Cardiac muscle cell (in vitro differentiated cells and primary cell): ENCODE measurements at regions not wholly inside any gene's neighbourhood (a gene's known extent, or its start where the extent isn't known, plus 50 kb on each side); places are given as distances from the start of the nearest gene placed in this dataset.

Experiments used
- DNase-seq, 2 donors: peaks; one replicate each; pipeline versions ENCODE4 v3.0.0 to v3.0.0-alpha.2; 2010 to 2017; ENCODE audit warnings: low read depth in 1 of 2, low spot score in 1 of 2
- H3K27ac ChIP-seq: fragments of 200-600 bp; sonication (generic); 2 replicates; pipeline ENCODE4 v1.5.1; 2016
- H3K27me3 ChIP-seq: fragments of 200-600 bp; sonication (generic); 2 replicates; pipeline ENCODE4 v1.6.0; 2016; ENCODE audit warnings: control low read depth
- H3K36me3 ChIP-seq: fragments of 200-600 bp; sonication (generic); 2 replicates; pipeline ENCODE4 v1.5.1; 2016; ENCODE audit warnings: control low read depth
- H3K4me1 ChIP-seq: fragments of 200-600 bp; sonication (generic); 2 replicates; pipeline ENCODE4 v1.8.1; 2017; ENCODE audit warnings: low read depth, mild to moderate bottlenecking, mixed run types
- H3K4me3 ChIP-seq: fragments of 200-600 bp; sonication (generic); 2 replicates; pipeline ENCODE4 v1.5.1; 2016; ENCODE audit warnings: mild to moderate bottlenecking
- H3K9me3 ChIP-seq: fragments of 200-600 bp; sonication (generic); 2 replicates; pipeline ENCODE4 v1.5.1; 2017; ENCODE audit warnings: low read depth, mild to moderate bottlenecking, control low read depth
- TF ChIP-seq, protein P1 (sequence below): IDR thresholded peaks from 2 replicates; pipeline ENCODE4 v1.5.1; 2012; ENCODE audit warnings: low read depth, mild to moderate bottlenecking, low read length

DNA sequence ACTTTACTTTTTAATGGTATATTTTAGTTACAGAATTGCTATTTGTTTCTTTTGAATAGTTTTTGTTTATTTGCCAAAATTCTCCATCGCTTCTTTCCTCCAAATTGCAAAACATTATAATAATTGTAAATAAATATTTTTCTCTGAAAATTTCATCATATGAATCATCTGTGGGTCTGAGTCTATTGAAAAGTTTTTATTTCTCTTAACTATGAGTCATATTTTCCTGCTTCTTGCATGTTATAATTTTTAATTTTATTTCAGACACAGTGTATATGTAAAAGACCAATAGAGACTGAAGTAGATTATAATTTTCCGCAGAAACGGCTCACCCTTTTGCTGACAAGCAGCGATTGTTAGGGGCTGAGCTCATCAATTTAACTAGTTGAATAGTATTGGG lies 279.1 kb upstream of the IL12B start:
- no peak for DNase-seq
- H3K4me1 ChIP-seq: peaks cover 14% of the 10 kb centered on the region
- TF ChIP-seq, protein P1, sequence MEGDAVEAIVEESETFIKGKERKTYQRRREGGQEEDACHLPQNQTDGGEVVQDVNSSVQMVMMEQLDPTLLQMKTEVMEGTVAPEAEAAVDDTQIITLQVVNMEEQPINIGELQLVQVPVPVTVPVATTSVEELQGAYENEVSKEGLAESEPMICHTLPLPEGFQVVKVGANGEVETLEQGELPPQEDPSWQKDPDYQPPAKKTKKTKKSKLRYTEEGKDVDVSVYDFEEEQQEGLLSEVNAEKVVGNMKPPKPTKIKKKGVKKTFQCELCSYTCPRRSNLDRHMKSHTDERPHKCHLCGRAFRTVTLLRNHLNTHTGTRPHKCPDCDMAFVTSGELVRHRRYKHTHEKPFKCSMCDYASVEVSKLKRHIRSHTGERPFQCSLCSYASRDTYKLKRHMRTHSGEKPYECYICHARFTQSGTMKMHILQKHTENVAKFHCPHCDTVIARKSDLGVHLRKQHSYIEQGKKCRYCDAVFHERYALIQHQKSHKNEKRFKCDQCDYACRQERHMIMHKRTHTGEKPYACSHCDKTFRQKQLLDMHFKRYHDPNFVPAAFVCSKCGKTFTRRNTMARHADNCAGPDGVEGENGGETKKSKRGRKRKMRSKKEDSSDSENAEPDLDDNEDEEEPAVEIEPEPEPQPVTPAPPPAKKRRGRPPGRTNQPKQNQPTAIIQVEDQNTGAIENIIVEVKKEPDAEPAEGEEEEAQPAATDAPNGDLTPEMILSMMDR: no peak
- no peaks in the 10 kb centered on the region for H3K27me3 ChIP-seq
- H3K36me3 ChIP-seq: no peaks in the 10 kb centered on the region
- H3K4me3 ChIP-seq: no peak overlapping the region
- H3K9me3 ChIP-seq: no peaks in the 10 kb centered on the region
- H3K27ac ChIP-seq: no peak overlapping the region

DNA sequence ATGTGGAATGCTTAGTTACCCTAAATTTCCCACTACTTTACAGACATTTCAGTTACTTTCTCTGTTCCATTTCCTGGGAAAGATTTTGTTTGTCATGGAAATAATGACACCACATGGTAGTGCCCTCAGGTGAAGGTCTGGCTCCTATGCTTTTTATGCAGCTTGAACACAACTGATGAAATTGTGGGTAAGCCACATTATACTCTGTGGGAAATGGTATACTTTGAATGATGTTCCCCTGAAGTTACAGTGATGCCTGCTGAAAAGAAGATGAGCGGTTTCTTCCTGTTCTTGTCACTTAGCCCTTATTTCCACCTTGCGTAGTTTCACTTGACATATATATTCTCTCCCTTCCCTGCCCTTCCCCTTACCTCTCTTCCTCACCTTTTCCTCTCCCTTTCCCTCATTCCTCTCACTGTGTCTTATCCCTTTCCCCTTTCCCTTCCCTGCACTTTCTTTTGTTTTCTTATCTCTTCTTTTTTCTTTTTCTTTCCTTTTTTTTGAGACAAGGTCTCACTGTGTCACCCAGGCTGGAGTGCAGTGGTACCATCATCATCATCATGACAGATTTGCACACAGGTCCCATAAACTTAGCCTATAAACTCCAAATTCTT lies 280.8 kb upstream of the IL12B start:
- TF ChIP-seq, protein P1: no peak
- no peaks in the 10 kb centered on the region for H3K27me3 ChIP-seq
- no peak for DNase-seq
- H3K4me3 ChIP-seq: no peak overlapping the region
- H3K9me3 ChIP-seq: no peaks in the 10 kb centered on the region
- peaks cover under 1% of the 10 kb centered on the region for H3K4me1 ChIP-seq
- H3K36me3 ChIP-seq: no peaks in the 10 kb centered on the region
- H3K27ac ChIP-seq: no peak overlapping the region

DNA sequence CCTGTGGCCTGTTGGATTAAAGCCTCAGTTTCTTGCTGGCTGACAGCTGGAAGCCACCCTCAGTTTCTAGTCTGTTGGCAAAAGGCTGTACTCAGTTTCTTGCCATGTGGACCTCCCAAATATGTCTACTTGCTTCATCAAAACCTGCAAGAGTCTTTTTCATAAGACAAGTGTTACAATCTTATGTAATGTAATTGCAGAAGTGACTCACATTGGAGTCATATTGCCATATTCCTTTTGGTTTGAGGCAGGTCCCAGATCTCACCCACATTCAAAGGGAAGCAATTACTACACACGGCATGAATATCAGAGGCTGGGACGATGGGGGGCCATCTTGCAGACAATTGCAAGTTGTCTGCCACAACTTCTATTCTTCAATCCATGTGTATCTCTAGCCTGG lies 286.7 kb upstream of the IL12B start:
- H3K9me3 ChIP-seq: no peaks in the 10 kb centered on the region
- no peak overlapping the region for H3K4me3 ChIP-seq
- DNase-seq: peak in 1 of 2 donors; percentile 21
- no peak overlapping the region for H3K27ac ChIP-seq
- no peaks in the 10 kb centered on the region for H3K4me1 ChIP-seq
- no peaks in the 10 kb centered on the region for H3K27me3 ChIP-seq
- no peaks in the 10 kb centered on the region for H3K36me3 ChIP-seq
- TF ChIP-seq, protein P1: no peak

DNA sequence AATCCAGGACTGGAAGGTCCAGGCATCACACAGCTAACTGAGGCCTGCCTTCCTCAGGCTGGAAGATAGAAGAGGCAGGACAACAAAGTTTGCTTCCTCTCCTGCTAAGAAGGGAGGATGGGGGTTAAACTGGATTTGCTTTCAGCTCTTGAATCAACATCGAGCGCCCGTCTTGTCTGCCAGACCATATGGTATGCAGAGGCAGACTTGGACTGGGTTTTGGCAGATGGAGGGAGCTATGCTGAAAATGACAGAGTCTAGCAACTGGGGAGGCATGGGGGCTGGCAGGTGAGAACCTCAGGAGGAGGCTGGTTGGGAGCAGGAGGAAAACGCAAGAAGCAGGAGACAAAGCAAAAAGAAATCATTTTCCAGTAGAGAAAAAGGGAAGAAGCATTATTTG lies 289.5 kb upstream of the IL12B start:
- Histone ChIP-seq H3K9me3 (no peaks in the 10 kb centered on the region), H3K36me3 (no peaks in the 10 kb centered on the region), H3K27ac (no peak overlapping the region), H3K4me3 (no peak overlapping the region), H3K4me1 (no peaks in the 10 kb centered on the region), H3K27me3 (no peaks in the 10 kb centered on the region)
- TF ChIP-seq, protein P1: no peak
- DNase-seq: no peak

DNA sequence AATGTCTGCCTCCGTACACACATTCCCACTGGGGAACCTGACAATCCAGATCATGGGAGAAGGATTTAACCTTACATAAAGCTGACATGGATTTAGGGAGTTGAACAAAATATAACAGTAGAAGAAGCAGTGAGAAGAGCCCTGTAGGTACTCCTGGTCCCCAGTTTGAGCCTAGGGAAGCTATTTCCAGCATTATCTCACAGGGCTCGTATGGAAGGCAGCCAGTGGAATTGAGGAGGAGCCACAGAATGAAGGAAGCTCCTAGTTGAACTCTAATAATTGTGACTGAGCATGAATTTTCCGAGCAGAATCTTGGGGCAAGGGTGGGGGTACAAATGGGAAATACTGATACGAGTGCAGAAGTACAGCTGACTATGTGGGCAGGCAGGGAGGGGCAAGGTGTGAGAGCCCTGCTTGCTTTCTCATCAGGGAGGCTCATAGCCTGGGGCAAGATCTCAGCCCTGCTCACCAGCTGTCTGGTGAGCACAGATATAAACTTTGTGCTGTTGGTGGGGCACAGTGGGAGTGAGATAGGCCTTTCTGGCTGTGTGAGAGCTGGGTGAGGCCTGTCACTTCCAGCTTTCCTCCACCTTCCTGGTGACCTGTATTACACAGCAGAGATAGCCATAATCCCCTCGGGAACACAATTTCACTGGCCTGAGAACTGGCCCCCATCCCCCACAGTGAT lies 290.7 kb upstream of the IL12B start:
- Histone ChIP-seq H3K9me3 (no peaks in the 10 kb centered on the region), H3K4me1 (no peaks in the 10 kb centered on the region), H3K36me3 (no peaks in the 10 kb centered on the region), H3K4me3 (no peak overlapping the region), H3K27ac (no peak overlapping the region), H3K27me3 (no peaks in the 10 kb centered on the region)
- TF ChIP-seq, protein P1: no peak
- DNase-seq: peak in 1 of 2 donors; percentile 11
